ENCODE measurements at regions not wholly inside any gene's neighbourhood (a gene's known extent, or its start where the extent isn't known, plus 50 kb on each side); places are given as distances from the start of the nearest gene placed in this dataset.
"Not testable (repeated sequence)": the region's sequence is repeated elsewhere in the genome, so short reads cannot be mapped to it uniquely, and the experiment has no call there.

GRCh38 chr6:93183531-93183972, 235.8 kb downstream of the EPHA7 start:
- Histone ChIP-seq H3K36me3 (ENCODE audit: control insufficient read depth in 3 of 3, insufficient read depth in 3 of 3, low read length in 3 of 3) (no peaks in the 10 kb centered on the region), H3K27ac (ENCODE audit: low read depth, low read length) (no peak overlapping the region), H3K9ac (ENCODE audit: low read depth in 1 of 3, low read length in 3 of 3) (no peak overlapping the region), H3K27me3 (ENCODE audit: control insufficient read depth in 3 of 3, insufficient read depth in 3 of 3, low read length in 3 of 3) (no peaks in the 10 kb centered on the region), H3K4me1 (ENCODE audit: control insufficient read depth in 3 of 3, insufficient read depth in 3 of 3, low read length in 3 of 3) (no peaks in the 10 kb centered on the region), H3K9me3 (ENCODE audit: control insufficient read depth in 3 of 3, low read length in 3 of 3) (no peaks in the 10 kb centered on the region), H3K4me3 (ENCODE audit: low read length in 3 of 3) (no peak overlapping the region)

DNA sequence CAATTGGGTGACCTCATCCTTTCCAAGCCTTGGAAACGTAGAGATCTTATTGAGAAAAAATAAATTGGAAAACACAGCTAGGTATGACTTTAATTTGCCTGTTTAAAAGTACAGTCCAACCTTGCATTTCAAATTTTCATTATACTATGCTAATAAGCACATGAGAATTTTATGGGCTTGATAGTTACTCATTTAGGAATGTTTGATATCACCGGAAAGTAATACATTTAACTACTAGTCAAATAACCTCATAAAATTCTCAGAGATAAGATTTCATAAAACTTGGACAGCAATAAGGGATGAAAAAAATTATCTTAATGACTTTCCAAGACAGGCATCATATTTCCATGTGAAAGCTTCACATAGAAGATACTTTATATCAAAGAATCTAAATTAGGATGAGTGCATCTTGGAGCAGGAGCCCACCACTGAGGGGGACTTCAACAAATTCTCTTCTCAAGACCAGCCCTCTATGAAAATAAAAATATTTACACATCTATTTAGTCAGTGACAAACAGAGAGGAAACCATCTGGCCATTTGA, 236.3 kb downstream of the EPHA7 start:
- H3K27ac ChIP-seq (ENCODE audit: low read depth, low read length), result no peak overlapping the region
- H3K36me3 ChIP-seq (ENCODE audit: control insufficient read depth in 3 of 3, insufficient read depth in 3 of 3, low read length in 3 of 3), result no peaks in the 10 kb centered on the region
- no peaks in the 10 kb centered on the region for H3K4me1 ChIP-seq (ENCODE audit: control insufficient read depth in 3 of 3, insufficient read depth in 3 of 3, low read length in 3 of 3)
- H3K27me3 ChIP-seq (ENCODE audit: control insufficient read depth in 3 of 3, insufficient read depth in 3 of 3, low read length in 3 of 3), result no peaks in the 10 kb centered on the region
- no peaks in the 10 kb centered on the region for H3K9me3 ChIP-seq (ENCODE audit: control insufficient read depth in 3 of 3, low read length in 3 of 3)
- H3K4me3 ChIP-seq (ENCODE audit: low read length in 3 of 3), result no peak overlapping the region
- H3K9ac ChIP-seq (ENCODE audit: low read depth in 1 of 3, low read length in 3 of 3), result no peak overlapping the region

- H3K36me3 ChIP-seq (ENCODE audit: control insufficient read depth in 3 of 3, insufficient read depth in 3 of 3, low read length in 3 of 3), result no peaks in the 10 kb centered on the region
- H3K27ac ChIP-seq (ENCODE audit: low read depth, low read length), result no peak overlapping the region
- H3K4me3 ChIP-seq (ENCODE audit: low read length in 3 of 3), result no peak overlapping the region
- no peak overlapping the region for H3K9ac ChIP-seq (ENCODE audit: low read depth in 1 of 3, low read length in 3 of 3)
- H3K27me3 ChIP-seq (ENCODE audit: control insufficient read depth in 3 of 3, insufficient read depth in 3 of 3, low read length in 3 of 3), result no peaks in the 10 kb centered on the region
- H3K9me3 ChIP-seq (ENCODE audit: control insufficient read depth in 3 of 3, low read length in 3 of 3), result no peaks in the 10 kb centered on the region
- no peaks in the 10 kb centered on the region for H3K4me1 ChIP-seq (ENCODE audit: control insufficient read depth in 3 of 3, insufficient read depth in 3 of 3, low read length in 3 of 3)
These were observed 241.4 kb downstream of the EPHA7 start for GRCh38 chr6:93177918-93178317.

- no peaks in the 10 kb centered on the region for H3K27me3 ChIP-seq (ENCODE audit: control insufficient read depth in 3 of 3, insufficient read depth in 3 of 3, low read length in 3 of 3)
- no peak overlapping the region for H3K9ac ChIP-seq (ENCODE audit: low read depth in 1 of 3, low read length in 3 of 3)
- H3K4me3 ChIP-seq (ENCODE audit: low read length in 3 of 3), result no peak overlapping the region
- H3K9me3 ChIP-seq (ENCODE audit: control insufficient read depth in 3 of 3, low read length in 3 of 3), result no peaks in the 10 kb centered on the region
- no peaks in the 10 kb centered on the region for H3K4me1 ChIP-seq (ENCODE audit: control insufficient read depth in 3 of 3, insufficient read depth in 3 of 3, low read length in 3 of 3)
- H3K36me3 ChIP-seq (ENCODE audit: control insufficient read depth in 3 of 3, insufficient read depth in 3 of 3, low read length in 3 of 3), result no peaks in the 10 kb centered on the region
- no peak overlapping the region for H3K27ac ChIP-seq (ENCODE audit: low read depth, low read length)
These were observed 241.9 kb downstream of the EPHA7 start for GRCh38 chr6:93177438-93177837.

DNA sequence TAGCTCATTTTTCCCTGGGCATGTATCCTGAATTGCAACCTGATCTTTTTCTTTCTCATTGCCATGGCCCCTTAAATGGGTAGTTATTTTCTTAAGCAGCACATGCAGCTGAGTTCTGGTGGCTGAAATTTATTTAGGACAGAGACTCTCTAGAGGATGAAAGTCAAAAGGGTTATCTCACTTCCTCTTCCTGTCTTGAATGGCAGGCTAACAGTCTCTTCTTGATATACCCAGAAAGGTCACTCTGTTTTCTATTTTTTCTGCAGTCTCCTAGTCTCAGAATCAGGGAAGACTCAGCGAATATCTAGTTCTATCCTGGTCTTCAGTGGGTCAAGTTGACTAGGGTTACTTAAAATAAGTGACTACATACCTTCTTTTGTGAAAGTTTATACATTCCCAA, 243.3 kb downstream of the EPHA7 start:
- Histone ChIP-seq H3K9me3 (ENCODE audit: control insufficient read depth in 3 of 3, low read length in 3 of 3) (no peaks in the 10 kb centered on the region), H3K4me3 (ENCODE audit: low read length in 3 of 3) (no peak overlapping the region), H3K36me3 (ENCODE audit: control insufficient read depth in 3 of 3, insufficient read depth in 3 of 3, low read length in 3 of 3) (no peaks in the 10 kb centered on the region), H3K27me3 (ENCODE audit: control insufficient read depth in 3 of 3, insufficient read depth in 3 of 3, low read length in 3 of 3) (no peaks in the 10 kb centered on the region), H3K4me1 (ENCODE audit: control insufficient read depth in 3 of 3, insufficient read depth in 3 of 3, low read length in 3 of 3) (no peaks in the 10 kb centered on the region), H3K27ac (ENCODE audit: low read depth, low read length) (no peak overlapping the region), H3K9ac (ENCODE audit: low read depth in 1 of 3, low read length in 3 of 3) (no peak overlapping the region)

DNA sequence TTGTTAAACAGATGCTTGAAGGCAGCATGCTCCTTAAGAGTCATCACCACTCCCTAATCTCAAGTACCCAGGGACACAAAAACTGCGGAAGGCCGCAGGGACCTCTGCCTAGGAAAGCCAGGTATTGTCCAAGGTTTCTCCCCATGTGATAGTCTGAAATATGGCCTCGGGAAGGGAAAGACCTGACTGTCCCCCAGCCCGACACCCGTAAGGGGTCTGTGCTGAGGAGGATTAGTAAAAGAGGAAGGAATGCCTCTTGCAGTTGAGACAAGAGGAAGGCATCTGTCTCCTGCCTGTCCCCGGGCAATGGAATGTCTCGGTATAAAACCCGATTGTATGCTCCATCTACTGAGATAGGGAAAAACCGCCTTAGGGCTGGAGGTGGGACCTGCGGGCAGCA, 245.8 kb downstream of the EPHA7 start:
- not testable (repeated sequence) for H3K27ac ChIP-seq (ENCODE audit: low read depth, low read length); H3K9ac ChIP-seq (ENCODE audit: low read depth in 1 of 3, low read length in 3 of 3); H3K4me3 ChIP-seq (ENCODE audit: low read length in 3 of 3); H3K4me1 ChIP-seq (ENCODE audit: control insufficient read depth in 3 of 3, insufficient read depth in 3 of 3, low read length in 3 of 3); H3K36me3 ChIP-seq (ENCODE audit: control insufficient read depth in 3 of 3, insufficient read depth in 3 of 3, low read length in 3 of 3); H3K27me3 ChIP-seq (ENCODE audit: control insufficient read depth in 3 of 3, insufficient read depth in 3 of 3, low read length in 3 of 3); H3K9me3 ChIP-seq (ENCODE audit: control insufficient read depth in 3 of 3, low read length in 3 of 3)

GRCh38 chr6:93165850-93166430, 253.4 kb downstream of the EPHA7 start:
- H3K27me3 ChIP-seq (ENCODE audit: control insufficient read depth in 3 of 3, insufficient read depth in 3 of 3, low read length in 3 of 3), result no peaks in the 10 kb centered on the region
- no peaks in the 10 kb centered on the region for H3K36me3 ChIP-seq (ENCODE audit: control insufficient read depth in 3 of 3, insufficient read depth in 3 of 3, low read length in 3 of 3)
- H3K27ac ChIP-seq (ENCODE audit: low read depth, low read length), result no peak overlapping the region
- no peaks in the 10 kb centered on the region for H3K9me3 ChIP-seq (ENCODE audit: control insufficient read depth in 3 of 3, low read length in 3 of 3)
- H3K9ac ChIP-seq (ENCODE audit: low read depth in 1 of 3, low read length in 3 of 3), result no peak overlapping the region
- H3K4me3 ChIP-seq (ENCODE audit: low read length in 3 of 3), result no peak overlapping the region
- H3K4me1 ChIP-seq (ENCODE audit: control insufficient read depth in 3 of 3, insufficient read depth in 3 of 3, low read length in 3 of 3), result no peaks in the 10 kb centered on the region

DNA sequence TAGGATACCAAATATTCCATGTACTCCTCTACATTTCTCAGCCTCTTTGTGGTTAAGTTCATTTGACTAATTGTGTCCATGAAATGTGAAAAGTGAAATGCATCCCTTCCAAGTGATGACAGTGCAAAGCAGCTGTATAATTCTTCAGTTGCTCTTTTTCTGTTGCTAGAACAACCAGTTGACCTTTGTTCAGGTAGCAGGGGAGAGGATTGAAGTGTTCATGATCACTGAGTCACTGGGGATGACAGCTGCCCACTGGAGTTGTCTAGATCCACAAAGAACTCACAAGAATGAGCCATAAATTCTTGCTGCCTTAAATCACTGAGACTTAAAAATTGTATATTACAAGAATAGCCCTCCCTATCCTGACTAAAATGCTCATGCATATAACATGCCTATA, 254.6 kb downstream of the EPHA7 start:
- no peak overlapping the region for H3K4me3 ChIP-seq (ENCODE audit: low read length in 3 of 3)
- H3K36me3 ChIP-seq (ENCODE audit: control insufficient read depth in 3 of 3, insufficient read depth in 3 of 3, low read length in 3 of 3), result no peaks in the 10 kb centered on the region
- no peaks in the 10 kb centered on the region for H3K9me3 ChIP-seq (ENCODE audit: control insufficient read depth in 3 of 3, low read length in 3 of 3)
- H3K4me1 ChIP-seq (ENCODE audit: control insufficient read depth in 3 of 3, insufficient read depth in 3 of 3, low read length in 3 of 3), result no peaks in the 10 kb centered on the region
- no peaks in the 10 kb centered on the region for H3K27me3 ChIP-seq (ENCODE audit: control insufficient read depth in 3 of 3, insufficient read depth in 3 of 3, low read length in 3 of 3)
- no peak overlapping the region for H3K27ac ChIP-seq (ENCODE audit: low read depth, low read length)
- no peak overlapping the region for H3K9ac ChIP-seq (ENCODE audit: low read depth in 1 of 3, low read length in 3 of 3)

DNA sequence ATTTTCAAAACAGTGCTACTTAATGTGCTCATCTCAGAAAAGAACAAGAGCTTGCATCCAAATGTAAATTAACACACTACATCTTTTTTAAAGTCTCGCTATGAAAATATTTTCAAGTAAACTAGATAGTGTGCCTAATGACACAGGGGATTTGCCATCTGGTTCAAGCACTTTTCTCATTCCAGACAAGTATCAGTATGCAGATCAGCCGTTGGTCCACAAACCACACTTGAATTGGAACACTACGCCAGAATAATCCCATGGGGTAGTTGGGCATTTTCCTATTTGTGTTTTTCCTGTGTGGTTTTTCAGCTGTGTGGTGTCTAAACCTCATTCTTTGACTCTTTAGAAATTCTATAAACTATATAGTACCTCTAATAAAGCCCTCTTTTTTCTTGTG, 256.2 kb downstream of the EPHA7 start:
- Histone ChIP-seq H3K4me3 (ENCODE audit: low read length in 3 of 3) (no peak overlapping the region), H3K4me1 (ENCODE audit: control insufficient read depth in 3 of 3, insufficient read depth in 3 of 3, low read length in 3 of 3) (no peaks in the 10 kb centered on the region), H3K9me3 (ENCODE audit: control insufficient read depth in 3 of 3, low read length in 3 of 3) (no peaks in the 10 kb centered on the region), H3K9ac (ENCODE audit: low read depth in 1 of 3, low read length in 3 of 3) (no peak overlapping the region), H3K36me3 (ENCODE audit: control insufficient read depth in 3 of 3, insufficient read depth in 3 of 3, low read length in 3 of 3) (no peaks in the 10 kb centered on the region), H3K27me3 (ENCODE audit: control insufficient read depth in 3 of 3, insufficient read depth in 3 of 3, low read length in 3 of 3) (no peaks in the 10 kb centered on the region), H3K27ac (ENCODE audit: low read depth, low read length) (no peak overlapping the region)

- Histone ChIP-seq H3K36me3 (ENCODE audit: control insufficient read depth in 3 of 3, insufficient read depth in 3 of 3, low read length in 3 of 3) (no peaks in the 10 kb centered on the region), H3K9me3 (ENCODE audit: control insufficient read depth in 3 of 3, low read length in 3 of 3) (no peaks in the 10 kb centered on the region), H3K4me1 (ENCODE audit: control insufficient read depth in 3 of 3, insufficient read depth in 3 of 3, low read length in 3 of 3) (no peaks in the 10 kb centered on the region), H3K9ac (ENCODE audit: low read depth in 1 of 3, low read length in 3 of 3) (no peak overlapping the region), H3K27ac (ENCODE audit: low read depth, low read length) (no peak overlapping the region), H3K4me3 (ENCODE audit: low read length in 3 of 3) (no peak overlapping the region), H3K27me3 (ENCODE audit: control insufficient read depth in 3 of 3, insufficient read depth in 3 of 3, low read length in 3 of 3) (no peaks in the 10 kb centered on the region)
These were observed 279.8 kb downstream of the EPHA7 start for GRCh38 chr6:93139408-93140081.

Data from skeletal muscle tissue (tissue), 3 donors.